ENCODE measurements at regions not wholly inside any gene's neighbourhood (a gene's known extent, or its start where the extent isn't known, plus 50 kb on each side); places are given as distances from the start of the nearest gene placed in this dataset.
A peak's percentile ranks its signal among the peaks of the same experiment; 100 is the strongest.

DNA sequence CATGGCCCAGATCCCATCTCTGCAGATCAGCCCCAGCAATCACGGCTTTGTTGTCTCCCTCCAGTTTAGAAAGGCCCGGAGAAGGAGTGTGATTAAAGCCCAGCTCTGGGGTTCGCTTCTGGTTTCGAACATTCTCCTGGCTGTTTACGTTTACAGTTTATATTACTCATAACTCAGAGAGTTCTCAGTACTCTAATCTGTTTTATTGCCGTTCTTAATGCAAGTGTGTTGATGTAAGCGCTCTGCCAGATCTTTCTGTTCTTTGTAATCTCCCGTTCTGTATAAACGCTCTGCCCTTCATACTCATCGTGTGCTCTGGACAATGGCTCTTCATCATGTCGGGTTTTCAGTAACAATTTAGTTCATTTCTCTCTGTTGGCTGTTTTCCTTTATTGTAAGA, 82.5 kb upstream of the PRNP start:
- DNase-seq (ENCODE audit: missing footprints) (no peak), ATAC-seq (no peak)
- intact Hi-C loops (cut with DNase I), result loop anchor here (10.0 kb wide), 1 partner anchor 351 kb away; no protein-coding TSS in a partner anchor

DNA sequence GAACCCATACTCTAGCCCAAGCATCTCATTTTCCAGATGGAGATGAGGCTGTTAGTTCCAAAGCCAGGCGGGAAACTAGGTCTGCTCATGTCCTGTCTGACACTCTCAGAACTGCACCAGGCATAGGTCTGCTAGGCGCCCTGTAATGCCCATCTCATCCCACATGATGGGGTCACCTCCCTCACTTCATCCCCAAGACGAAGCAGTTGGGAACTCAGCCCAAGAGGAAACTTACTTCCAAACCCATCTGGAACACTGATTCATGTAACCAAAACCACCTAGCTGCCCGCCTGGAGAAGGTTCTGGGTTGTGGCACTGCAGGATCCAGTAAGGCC, 84.0 kb upstream of the PRNP start:
- peak; percentile 9 for ATAC-seq
- intact Hi-C loops (cut with DNase I), result loop anchor here (10.0 kb wide), 1 partner anchor 353 kb away; no protein-coding TSS in a partner anchor
- no peak for DNase-seq (ENCODE audit: missing footprints)

DNA sequence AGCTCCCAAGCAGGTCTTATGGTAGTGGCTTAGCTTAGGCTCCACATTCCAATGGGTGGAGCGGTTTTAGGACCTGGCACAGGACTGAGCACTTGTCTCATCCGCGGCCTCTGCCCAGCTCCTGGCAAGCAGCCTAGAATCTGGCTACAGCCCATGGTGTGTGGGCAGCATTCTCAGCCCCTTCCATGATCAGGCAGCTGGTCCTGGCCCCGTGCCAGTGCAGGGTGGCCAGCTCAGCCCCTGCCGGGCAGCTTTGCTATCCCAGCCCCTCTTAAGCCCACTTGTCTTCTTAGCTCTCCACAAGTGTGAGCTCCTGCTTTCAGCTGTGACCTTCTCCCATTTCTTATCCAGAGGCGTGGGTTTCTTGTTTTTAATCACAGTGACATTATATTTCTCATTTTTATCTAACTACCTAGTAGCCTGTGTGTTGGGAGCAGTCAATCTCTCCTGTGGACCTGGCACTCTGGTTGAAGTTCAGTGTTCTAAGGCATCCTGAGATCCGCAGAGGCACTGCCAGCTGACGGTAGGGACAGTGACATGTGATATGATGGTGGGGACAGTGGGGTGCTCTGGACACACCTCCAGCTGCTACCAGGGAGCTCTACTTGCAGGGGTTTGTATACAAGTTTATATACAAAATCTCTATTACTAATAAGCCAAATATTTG, 84.5 kb upstream of the PRNP start:
- DNase-seq (ENCODE audit: missing footprints), result peak; percentile 81
- ATAC-seq, result peak; percentile 95
- intact Hi-C loops (cut with DNase I), result loop anchor here (10.0 kb wide), 1 partner anchor 353 kb away; no protein-coding TSS in a partner anchor

DNA sequence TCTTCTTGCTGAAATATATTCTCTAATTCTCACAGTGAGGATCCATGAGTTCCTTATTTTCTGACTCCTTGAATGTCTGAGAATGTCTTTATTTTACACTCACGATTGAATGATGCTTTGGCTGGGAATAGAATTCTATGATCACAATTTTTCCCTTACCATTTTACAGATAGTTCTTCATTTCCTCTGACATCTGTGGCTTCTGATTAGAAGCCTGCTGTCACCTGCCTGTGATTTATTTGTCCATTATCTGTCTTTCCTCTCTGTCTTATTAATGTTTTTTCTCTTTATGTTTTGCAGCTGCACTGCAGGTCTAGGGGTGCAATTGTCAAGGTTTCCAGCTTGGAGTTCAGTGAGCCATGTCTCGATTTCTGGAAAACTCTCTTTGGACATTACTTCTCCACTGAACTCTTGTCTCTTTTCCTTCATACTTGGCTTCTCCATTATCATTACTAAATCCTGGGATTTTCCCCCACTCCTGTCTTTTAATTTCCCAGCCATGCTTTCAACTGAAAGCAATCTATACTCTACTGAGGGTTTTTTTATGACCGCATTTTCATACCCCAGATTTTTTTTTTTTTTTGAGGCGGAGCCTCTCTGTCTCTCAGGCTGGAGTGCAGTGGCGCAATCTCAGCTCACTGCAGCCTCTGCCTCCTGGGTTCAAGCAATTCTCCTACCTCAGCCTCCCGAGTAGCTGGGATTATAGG, 85.8 kb upstream of the PRNP start:
- intact Hi-C loops (cut with DNase I), result loop anchor here (10.0 kb wide), 1 partner anchor 354 kb away; no protein-coding TSS in a partner anchor
- no peak for DNase-seq (ENCODE audit: missing footprints)
- ATAC-seq, result no peak

DNA sequence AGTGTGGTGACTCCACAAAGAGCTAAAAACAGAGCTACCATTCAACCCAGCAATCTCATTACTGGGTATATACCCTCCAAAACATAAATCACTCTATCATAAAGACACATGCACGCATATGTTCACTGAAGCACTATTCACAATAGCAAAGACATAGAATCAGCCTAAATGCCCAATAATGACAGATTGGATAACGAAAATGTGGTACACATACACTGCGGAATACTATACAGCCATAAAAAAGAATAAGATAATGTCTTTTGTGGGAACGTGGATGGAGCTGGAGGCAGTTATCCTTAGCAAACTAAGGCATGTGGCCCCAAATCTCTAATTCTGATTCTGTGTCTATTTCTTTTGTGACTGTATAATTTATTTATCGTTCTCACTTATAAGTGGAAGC, 89.0 kb upstream of the PRNP start:
- ATAC-seq, result no peak
- intact Hi-C loops (cut with DNase I), result no loop called here
- no peak for DNase-seq (ENCODE audit: missing footprints)

DNA sequence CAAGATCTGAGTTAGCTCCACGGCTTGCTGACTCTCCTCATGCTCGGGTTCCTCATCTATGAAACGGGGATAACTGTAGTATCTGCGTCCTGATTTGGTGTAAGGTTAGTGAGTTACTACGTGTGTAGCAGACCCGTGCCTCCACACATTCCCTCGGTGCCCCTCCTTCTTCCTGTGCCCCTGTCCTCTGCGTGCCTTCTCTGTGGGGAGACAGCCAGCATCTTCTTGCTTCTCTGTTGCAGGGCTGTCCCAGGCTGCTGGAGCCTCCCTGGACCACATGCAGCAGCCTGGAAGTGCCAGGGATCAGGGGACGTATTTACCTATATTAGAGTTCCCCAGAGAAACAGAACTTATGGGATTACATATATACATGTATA, 93.1 kb upstream of the PRNP start:
- no peak for ATAC-seq
- intact Hi-C loops (cut with DNase I), result loop anchor here (2.0 kb wide), 1 partner anchor 484 kb away; no protein-coding TSS in a partner anchor
- no peak for DNase-seq (ENCODE audit: missing footprints)

DNA sequence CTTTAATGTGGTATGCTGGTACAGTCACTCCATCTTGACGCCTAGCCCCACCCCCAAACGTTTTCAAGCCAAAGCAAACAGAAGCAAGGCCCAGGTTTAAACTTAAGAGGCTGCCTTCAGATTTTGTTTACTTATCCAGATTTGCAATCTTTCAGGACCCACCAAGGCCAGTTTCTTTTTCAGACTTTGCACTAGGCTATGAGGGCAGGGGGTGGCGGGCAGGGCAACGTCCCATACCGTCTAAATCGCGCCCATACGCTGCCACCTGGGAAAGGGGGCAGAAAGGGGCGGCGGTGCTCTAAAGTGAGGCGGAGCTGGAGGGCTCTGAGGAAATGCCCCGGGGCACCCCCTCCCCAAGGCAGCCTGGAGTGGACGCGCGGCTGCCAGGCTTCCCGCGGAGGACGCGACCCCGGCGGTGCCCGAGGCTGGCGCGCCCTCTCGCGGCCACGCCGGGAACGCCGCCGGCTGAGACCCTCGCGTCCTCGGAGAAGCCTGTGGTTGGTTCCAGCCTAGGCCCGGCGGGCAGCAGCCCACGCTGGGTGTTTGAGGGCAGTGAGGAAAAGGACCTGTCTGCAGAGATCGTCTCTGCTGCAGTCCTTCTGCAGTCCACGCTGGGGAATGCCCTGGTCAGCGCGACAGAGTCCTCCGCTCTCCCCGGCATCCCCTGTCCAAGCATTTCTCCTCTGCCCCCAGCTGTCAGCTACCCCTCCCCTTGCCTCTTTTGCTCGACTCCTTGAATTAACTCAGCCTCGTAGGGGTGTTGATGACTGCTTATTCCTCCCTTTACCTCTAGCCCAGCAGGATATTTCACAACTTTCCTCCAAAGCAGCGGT, 93.7 kb upstream of the PRNP start:
- intact Hi-C loops (cut with DNase I), result loop anchor here (2.0 kb wide), 1 partner anchor 484 kb away; no protein-coding TSS in a partner anchor
- DNase-seq (ENCODE audit: missing footprints), result peak; percentile 77
- ATAC-seq, result peak; percentile 83

DNA sequence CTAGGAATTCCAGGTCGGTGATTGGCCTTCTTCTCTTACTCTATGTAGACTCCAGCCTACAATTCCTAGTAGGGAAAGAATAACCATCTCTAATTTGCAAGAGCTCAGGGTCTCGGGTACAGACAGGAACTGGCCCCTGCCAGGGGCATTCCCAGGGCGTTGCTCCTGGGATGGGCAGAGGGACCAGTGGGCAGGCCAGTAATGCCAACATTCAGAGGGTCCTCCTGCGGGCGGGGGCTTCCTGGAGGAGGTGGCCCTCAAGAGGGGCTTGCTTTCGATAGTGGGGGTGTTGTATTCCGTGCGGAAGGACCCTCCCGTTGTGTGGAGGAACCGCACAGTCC, 94.3 kb upstream of the PRNP start:
- intact Hi-C loops (cut with DNase I), result loop anchor here (2.0 kb wide), 1 partner anchor 483 kb away; no protein-coding TSS in a partner anchor
- DNase-seq (ENCODE audit: missing footprints) (no peak), ATAC-seq (no peak)

DNA sequence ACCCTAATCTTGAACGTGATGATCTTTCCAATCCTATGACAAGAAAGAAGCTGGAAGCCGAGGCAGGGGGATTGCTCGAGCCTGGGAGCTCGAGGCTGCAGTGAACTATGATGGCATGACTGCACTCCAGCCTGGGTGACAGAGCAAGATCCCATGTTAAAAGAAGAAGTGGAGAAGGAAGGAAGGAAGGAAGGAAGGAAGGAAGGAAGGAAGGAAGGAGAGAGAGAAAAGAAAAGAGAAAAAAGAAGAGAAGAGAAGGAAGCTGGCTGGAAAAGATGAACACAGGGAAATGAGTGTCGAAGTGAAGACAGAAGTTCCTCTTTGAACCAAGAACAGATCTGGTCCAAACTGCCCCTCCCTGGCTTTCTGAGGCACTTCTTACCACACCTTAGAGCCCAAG, 100.5 kb upstream of the PRNP start:
- intact Hi-C loops (cut with DNase I), result no loop called here
- DNase-seq (ENCODE audit: missing footprints) (no peak), ATAC-seq (no peak)

DNA sequence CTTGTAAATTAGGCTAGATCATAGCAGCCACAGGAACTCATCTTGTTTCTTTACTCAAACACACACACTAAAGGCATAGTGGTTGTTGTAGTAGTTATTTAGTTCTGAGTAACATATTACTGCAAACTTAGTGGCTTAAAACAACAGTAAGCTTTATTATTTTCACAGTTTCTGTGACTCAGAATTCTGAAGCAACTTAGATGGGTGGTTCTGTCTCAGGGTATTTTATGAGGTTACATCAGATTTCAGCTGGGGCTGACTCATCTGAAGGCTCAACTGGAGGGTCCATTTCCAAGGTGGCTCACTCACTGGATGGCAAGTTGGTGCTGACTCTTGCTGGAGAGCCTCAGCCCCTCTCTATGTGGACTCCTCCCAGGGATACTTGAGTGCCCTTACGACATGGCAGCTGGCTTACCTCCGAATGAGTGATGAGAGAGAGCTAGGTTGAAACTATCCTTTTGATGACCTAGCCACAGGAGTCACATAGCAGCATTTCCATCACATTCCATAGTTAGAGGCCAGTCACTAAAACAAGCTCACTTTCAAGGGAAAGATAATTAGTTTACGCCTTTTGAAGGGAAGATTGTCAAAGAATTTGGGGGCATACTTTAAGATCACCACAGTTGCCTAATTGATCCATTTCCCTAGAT, 101.0 kb upstream of the PRNP start:
- DNase-seq (ENCODE audit: missing footprints) (no peak), ATAC-seq (no peak)
- intact Hi-C loops (cut with DNase I), result no loop called here

DNA sequence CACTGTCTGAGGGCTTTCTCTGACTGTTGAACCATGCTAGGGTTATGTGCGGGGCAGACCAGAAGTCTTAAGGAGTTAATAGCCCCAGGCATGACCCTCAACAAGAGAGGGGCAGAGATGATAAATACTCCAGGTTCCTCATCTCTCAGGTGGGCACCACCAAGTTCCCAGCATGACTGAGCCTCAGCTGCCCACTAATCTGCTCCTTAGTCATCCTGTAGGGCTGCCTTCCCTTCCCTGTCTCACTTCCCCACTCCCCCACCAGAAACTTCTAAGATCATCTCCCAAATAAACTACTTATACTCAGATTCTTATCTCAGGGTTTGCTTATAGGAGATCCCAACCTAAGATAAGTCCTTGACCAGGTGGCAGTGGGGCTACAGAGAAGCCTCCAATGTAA, 101.7 kb upstream of the PRNP start:
- ATAC-seq, result no peak
- no peak for DNase-seq (ENCODE audit: missing footprints)
- intact Hi-C loops (cut with DNase I), result no loop called here

DNA sequence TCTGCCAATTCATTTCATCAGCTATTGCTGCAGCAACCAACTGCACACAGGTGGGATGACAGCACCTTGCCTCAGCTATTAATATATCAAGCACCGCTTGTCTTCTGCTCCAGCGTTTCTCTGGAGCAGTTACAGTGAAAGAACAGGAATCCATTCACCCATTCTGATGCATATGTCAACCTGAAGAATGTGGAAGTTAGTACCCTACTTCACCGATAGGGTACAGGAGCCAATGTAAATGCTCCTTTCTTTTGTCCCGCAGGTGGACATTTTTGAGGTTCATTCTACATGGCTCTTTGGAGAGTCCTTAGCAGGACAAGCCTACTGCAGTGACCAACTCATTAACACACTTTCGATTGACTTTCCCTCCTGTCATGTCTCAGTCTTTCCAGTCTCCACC, 104.4 kb upstream of the PRNP start:
- intact Hi-C loops (cut with DNase I), result no loop called here
- ATAC-seq, result no peak

DNA sequence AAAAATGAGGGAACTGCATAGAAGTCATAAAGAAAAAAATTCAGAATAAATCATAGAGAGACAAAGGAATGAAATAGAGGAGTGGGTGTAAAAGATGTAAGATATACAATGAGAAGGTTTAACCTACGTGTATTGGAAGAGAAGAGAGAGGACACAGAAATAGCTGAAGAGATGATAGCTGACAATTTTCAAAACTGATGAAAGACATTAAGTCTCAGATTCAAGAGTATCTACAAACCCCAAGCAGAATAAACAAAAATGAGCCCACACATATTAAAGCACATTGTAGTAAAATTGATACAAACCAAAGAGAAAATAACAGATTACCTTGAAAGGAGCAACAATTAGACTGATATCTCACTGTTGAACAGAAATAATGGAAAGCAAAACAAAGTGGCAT, 107.9 kb upstream of the PRNP start:
- intact Hi-C loops (cut with DNase I), result no loop called here
- ATAC-seq (no peak), DNase-seq (ENCODE audit: missing footprints) (no peak)

More for the DNA sequence above, 104.4 kb upstream of the PRNP start:
- DNase-seq (ENCODE audit: missing footprints), result no peak

DNA sequence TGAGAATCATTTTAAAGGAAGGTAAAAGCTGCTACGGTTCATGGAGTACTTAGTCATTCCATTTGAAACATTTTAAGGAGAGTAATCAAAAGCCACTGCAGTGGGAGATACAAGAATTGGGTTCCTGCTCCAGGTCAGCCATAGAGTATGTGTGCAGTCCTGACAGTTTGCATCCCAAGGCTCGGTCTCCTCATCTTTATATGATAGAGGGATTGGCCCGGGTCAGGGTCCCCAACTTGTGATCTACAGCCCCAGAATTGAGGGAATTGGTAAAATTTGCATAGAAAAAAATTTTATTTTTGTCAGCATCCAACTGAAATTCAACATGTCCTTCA, 111.9 kb upstream of the PRNP start:
- intact Hi-C loops (cut with DNase I), result no loop called here
- DNase-seq (ENCODE audit: missing footprints), result no peak
- ATAC-seq, result no peak

DNA sequence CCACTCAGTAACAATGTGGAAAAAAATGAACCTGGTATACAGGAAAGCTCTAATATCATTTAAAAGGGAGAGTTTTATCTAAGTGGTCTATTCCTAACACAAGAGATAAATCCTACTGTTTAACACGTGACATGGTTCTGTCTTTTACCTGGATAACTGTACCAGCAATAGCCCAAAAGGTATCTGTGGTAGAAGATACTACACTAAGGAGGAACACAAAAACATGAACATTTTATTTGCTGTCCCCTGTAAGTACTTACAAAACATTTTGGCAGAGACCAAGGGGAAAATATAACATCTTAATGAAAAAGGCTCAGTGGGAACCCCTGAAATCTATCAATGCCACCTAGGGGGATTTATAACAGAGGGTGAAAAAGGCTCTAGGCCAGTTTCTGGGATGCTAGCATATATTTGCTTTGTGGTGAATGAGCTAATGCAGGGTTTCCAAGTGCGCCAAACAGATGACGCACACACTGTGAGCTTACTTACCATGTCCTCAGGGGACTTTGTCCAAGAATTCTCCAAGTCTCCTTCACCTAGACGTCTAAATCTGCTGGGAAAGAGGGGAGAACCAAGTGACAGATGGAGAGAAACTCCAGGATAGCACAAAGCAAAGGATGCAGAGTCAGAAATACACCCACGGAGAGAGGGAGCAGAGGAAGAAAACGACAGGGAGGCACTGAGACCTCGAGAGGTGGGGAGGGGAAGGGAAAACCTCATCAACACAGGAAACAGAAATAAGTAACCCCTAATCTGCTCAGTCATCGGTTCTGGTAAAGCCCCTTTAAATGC, 112.5 kb upstream of the PRNP start:
- DNase-seq (ENCODE audit: missing footprints) (no peak), ATAC-seq (no peak)
- intact Hi-C loops (cut with DNase I), result no loop called here

DNA sequence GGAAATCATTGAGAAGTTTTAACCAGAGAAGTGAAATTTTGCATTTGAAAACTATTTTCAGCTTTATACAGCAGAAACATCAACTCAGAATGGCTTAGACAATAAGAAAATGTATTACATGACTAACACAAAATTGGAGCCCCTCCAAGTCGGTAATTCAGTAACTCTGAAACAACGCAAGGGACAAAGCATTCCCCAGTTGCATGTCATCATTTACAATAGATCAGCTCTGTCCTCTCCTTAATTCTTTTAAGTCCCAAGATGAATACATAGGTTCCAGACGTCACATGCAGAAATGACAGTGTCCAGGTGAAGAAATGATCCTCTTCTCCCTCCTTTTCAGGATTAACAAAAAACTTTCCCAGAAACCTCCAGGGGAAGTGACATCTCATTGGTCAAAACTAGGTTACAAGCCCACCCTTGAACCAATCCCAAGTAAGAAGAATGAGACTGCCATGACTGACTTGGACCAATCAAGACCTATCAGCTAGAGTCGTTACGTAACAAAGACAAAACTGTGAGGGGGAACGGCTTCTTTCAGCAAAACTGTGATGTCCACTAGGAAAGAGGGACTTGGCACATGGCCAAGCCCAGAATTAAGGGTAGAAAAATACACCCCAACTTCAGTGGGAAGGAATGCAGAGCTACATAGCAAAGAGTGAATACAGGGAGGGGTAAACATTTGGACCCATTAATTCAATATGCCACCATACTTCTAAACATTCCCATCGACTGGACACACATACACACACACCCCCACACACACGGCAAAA, 114.3 kb upstream of the PRNP start:
- intact Hi-C loops (cut with DNase I), result no loop called here
- DNase-seq (ENCODE audit: missing footprints) (no peak), ATAC-seq (no peak)

DNA sequence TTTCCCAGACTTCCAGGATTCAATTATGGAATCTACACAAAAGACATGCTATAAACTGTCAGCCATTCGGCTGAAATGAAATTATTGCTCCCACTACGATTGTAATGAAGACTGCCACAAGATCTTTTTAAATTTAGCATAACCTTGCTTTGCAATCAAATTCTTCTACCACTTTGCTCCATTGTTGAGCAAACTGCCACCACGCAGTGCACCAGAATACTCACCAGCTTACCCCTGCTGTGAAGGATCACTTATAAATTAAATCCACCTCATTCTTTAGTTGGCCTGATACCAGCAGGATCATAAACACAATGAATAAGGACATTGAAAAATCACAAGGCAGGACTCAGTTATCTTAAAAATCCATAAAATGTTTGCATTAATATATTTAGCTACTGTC, 116.4 kb upstream of the PRNP start:
- intact Hi-C loops (cut with DNase I), result no loop called here
- DNase-seq (ENCODE audit: missing footprints), result no peak
- no peak for ATAC-seq

DNA sequence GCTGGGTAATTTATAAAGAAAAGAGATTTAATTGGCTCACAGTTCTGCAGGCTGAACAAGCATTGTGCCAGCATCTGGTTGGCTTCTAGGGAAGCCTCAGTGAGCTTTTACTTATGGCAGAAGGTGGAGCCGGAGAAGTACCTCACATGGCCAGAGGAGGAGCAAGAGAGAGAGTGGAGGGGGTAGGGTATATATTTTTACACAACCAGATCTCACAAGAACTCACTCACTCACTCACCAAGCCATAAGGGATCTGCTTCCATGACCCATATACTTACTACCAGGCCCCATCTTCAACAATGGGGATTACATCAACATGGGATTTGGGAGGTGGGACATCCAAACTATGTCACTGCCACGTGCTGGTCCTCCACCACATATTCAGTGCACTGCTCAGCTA, 117.2 kb upstream of the PRNP start:
- DNase-seq (ENCODE audit: missing footprints) (no peak), ATAC-seq (no peak)
- intact Hi-C loops (cut with DNase I), result no loop called here

Data from Right ventricle myocardium inferior (tissue), 1 donor.